ENCODE measurements at regions not wholly inside any gene's neighbourhood (a gene's known extent, or its start where the extent isn't known, plus 50 kb on each side); places are given as distances from the start of the nearest gene placed in this dataset.

DNA sequence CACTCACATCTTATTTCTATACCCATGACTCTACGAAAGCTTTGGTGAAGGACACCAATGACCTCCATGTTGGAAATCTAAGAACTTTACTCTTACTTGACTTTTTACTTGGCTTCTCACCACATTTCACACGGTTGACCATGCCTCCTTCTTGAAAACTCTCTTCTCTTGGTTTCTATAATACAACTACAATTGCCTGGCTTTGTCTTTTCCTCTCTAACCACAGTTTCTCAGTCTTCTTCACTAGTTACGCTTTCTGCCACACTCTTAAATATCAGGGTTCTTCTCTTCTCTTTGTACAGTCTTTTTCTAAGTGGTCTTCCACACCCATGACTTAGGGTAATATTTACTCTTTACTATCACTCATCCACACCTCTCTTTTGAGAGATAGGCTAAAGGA, 2079.8 kb upstream of the WWC1 start:
- Histone ChIP-seq H3K9me3 (replicated peaks; ENCODE audit: low read length) (peaks cover 2% of the 10 kb centered on the region), H3K4me2 (ENCODE audit: low read length) (no peak overlapping the region), H3K4me3 (ENCODE audit: low read length) (no peak overlapping the region), H3K36me3 (ENCODE audit: insufficient read depth, low read length) (no peaks in the 10 kb centered on the region), H3K27me3 (ENCODE audit: control insufficient read depth, insufficient read depth, low read length) (no peaks in the 10 kb centered on the region), H3K4me1 (ENCODE audit: control insufficient read depth, insufficient read depth, low read length) (no peaks in the 10 kb centered on the region), H3K9ac (ENCODE audit: low read depth, low read length) (no peak overlapping the region)

DNA sequence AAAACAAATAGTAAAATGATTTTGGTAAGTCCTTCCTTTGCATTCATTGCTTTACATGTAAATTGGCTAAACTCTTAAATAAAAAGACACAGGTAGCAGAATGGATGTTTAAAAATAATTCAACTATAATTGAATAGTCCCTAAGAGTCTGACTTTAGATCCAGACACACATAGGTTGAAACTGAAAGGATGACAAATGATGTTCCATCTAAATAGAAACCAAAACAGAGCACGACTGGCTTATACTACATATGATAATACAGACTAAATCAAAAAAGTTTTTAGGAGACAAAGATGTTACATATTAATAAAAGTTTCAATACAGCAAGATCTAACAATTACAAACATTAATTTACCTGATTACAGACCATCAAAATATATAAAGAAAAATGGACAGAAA, 2055.1 kb upstream of the WWC1 start:
- Histone ChIP-seq H3K27me3 (ENCODE audit: control insufficient read depth, insufficient read depth, low read length) (no peaks in the 10 kb centered on the region), H3K4me1 (ENCODE audit: control insufficient read depth, insufficient read depth, low read length) (no peaks in the 10 kb centered on the region), H3K4me2 (ENCODE audit: low read length) (no peak overlapping the region), H3K4me3 (ENCODE audit: low read length) (no peak overlapping the region), H3K9ac (ENCODE audit: low read depth, low read length) (no peak overlapping the region), H3K36me3 (ENCODE audit: insufficient read depth, low read length) (no peaks in the 10 kb centered on the region), H3K9me3 (replicated peaks; ENCODE audit: low read length) (no peaks in the 10 kb centered on the region)

DNA sequence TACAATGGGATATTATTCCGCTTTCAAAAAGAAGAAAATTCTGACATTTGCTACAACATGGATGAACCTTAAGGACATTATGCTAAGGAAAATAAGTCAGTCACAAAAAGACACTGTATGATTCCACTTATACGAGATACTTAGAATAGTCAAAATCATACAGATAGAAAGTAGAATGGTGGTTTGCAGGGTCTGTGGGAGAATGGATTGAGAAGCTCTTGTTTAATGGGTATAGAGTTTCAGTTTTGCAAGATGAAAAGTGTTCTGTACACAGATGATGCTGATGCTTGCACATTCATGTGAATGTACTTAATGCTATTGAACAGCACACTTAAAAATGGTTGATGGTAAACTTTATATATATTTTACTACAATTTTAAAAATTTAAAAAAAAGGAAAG, 2050.7 kb upstream of the WWC1 start:
- no peak overlapping the region for H3K4me2 ChIP-seq (ENCODE audit: low read length)
- H3K4me3 ChIP-seq (ENCODE audit: low read length) = no peak overlapping the region
- no peaks in the 10 kb centered on the region for H3K36me3 ChIP-seq (ENCODE audit: insufficient read depth, low read length)
- H3K9me3 ChIP-seq (replicated peaks; ENCODE audit: low read length) = no peaks in the 10 kb centered on the region
- H3K9ac ChIP-seq (ENCODE audit: low read depth, low read length) = no peak overlapping the region
- H3K4me1 ChIP-seq (ENCODE audit: control insufficient read depth, insufficient read depth, low read length) = no peaks in the 10 kb centered on the region
- H3K27me3 ChIP-seq (ENCODE audit: control insufficient read depth, insufficient read depth, low read length) = no peaks in the 10 kb centered on the region

DNA sequence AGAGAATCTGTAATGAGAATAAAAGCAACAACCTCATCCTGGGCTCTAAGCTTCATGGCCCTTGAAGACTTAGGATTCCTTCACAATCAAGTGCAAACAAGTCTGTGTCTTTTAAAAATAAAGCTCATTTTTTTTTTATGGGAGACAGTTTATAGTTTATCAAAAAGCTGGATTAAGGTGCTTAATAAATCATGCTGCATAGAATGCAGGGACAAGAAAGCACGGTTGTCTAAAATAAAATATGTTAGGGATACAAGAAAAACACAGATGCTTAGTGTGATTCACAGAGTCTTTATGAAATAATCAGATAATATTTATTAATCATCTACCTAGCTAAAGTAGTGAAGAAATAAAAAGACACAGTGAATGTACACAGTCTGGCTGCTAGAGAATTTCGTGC, 2045.9 kb upstream of the WWC1 start:
- H3K4me1 ChIP-seq (ENCODE audit: control insufficient read depth, insufficient read depth, low read length) = no peaks in the 10 kb centered on the region
- H3K36me3 ChIP-seq (ENCODE audit: insufficient read depth, low read length) = no peaks in the 10 kb centered on the region
- no peak overlapping the region for H3K4me2 ChIP-seq (ENCODE audit: low read length)
- H3K4me3 ChIP-seq (ENCODE audit: low read length) = no peak overlapping the region
- peaks cover 4% of the 10 kb centered on the region for H3K9me3 ChIP-seq (replicated peaks; ENCODE audit: low read length)
- H3K9ac ChIP-seq (ENCODE audit: low read depth, low read length) = no peak overlapping the region
- no peaks in the 10 kb centered on the region for H3K27me3 ChIP-seq (ENCODE audit: control insufficient read depth, insufficient read depth, low read length)

DNA sequence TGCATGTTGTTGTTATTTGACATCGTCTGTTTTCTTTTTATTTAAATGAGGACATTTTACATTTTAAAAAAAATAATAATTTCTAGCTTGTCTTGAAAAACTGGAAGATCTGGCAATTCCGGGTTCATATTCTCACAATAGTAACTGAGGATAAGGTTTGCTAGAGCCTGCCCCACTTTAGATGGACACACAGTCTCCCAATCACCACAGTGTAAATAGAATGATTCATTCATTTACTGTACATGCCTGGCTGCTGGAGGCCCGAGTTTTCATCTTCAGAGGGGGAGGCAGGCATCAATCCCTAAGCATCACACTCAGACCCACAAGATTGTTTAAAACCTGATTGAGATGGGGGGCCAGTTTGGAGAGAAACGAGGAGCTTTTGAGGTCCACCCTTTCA, 2039.7 kb upstream of the WWC1 start:
- no peak overlapping the region for H3K9ac ChIP-seq (ENCODE audit: low read depth, low read length)
- H3K4me2 ChIP-seq (ENCODE audit: low read length) = no peak overlapping the region
- no peaks in the 10 kb centered on the region for H3K4me1 ChIP-seq (ENCODE audit: control insufficient read depth, insufficient read depth, low read length)
- no peaks in the 10 kb centered on the region for H3K9me3 ChIP-seq (replicated peaks; ENCODE audit: low read length)
- no peak overlapping the region for H3K4me3 ChIP-seq (ENCODE audit: low read length)
- no peaks in the 10 kb centered on the region for H3K36me3 ChIP-seq (ENCODE audit: insufficient read depth, low read length)
- no peaks in the 10 kb centered on the region for H3K27me3 ChIP-seq (ENCODE audit: control insufficient read depth, insufficient read depth, low read length)

GRCh38 chr5:166257661-166258060, 2033.8 kb upstream of the WWC1 start:
- H3K4me3 ChIP-seq (ENCODE audit: low read length) = no peak overlapping the region
- no peaks in the 10 kb centered on the region for H3K27me3 ChIP-seq (ENCODE audit: control insufficient read depth, insufficient read depth, low read length)
- H3K36me3 ChIP-seq (ENCODE audit: insufficient read depth, low read length) = no peaks in the 10 kb centered on the region
- no peaks in the 10 kb centered on the region for H3K4me1 ChIP-seq (ENCODE audit: control insufficient read depth, insufficient read depth, low read length)
- H3K4me2 ChIP-seq (ENCODE audit: low read length) = no peak overlapping the region
- no peak overlapping the region for H3K9ac ChIP-seq (ENCODE audit: low read depth, low read length)
- peaks cover 2% of the 10 kb centered on the region for H3K9me3 ChIP-seq (replicated peaks; ENCODE audit: low read length)

GRCh38 chr5:166262395-166262794, 2029.0 kb upstream of the WWC1 start:
- Histone ChIP-seq H3K9ac (ENCODE audit: low read depth, low read length) (no peak overlapping the region), H3K27me3 (ENCODE audit: control insufficient read depth, insufficient read depth, low read length) (no peaks in the 10 kb centered on the region), H3K4me3 (ENCODE audit: low read length) (no peak overlapping the region), H3K9me3 (replicated peaks; ENCODE audit: low read length) (peaks cover 2% of the 10 kb centered on the region), H3K4me1 (ENCODE audit: control insufficient read depth, insufficient read depth, low read length) (no peaks in the 10 kb centered on the region), H3K4me2 (ENCODE audit: low read length) (no peak overlapping the region), H3K36me3 (ENCODE audit: insufficient read depth, low read length) (no peaks in the 10 kb centered on the region)

DNA sequence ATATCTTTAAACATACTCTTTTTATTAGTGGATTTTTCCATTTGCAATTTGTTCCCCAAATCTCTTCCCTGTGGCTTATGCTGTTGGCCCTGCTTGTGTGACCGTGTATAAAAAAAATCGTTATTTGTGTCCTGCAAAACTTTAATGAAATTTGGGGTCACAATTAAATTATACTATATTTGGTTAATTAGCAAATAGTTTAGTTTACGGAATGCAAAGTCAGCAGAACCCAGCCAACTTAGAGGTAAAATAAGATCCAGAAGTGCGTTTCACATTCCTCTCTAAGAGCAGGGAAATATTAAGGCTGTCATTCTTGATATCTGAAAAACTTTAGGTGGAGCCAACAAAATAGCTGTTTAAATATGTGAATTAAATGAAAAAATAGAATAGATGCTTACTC, 2023.5 kb upstream of the WWC1 start:
- no peak overlapping the region for H3K4me3 ChIP-seq (ENCODE audit: low read length)
- no peaks in the 10 kb centered on the region for H3K9me3 ChIP-seq (replicated peaks; ENCODE audit: low read length)
- H3K4me2 ChIP-seq (ENCODE audit: low read length) = no peak overlapping the region
- no peaks in the 10 kb centered on the region for H3K36me3 ChIP-seq (ENCODE audit: insufficient read depth, low read length)
- H3K9ac ChIP-seq (ENCODE audit: low read depth, low read length) = no peak overlapping the region
- no peaks in the 10 kb centered on the region for H3K4me1 ChIP-seq (ENCODE audit: control insufficient read depth, insufficient read depth, low read length)
- H3K27me3 ChIP-seq (ENCODE audit: control insufficient read depth, insufficient read depth, low read length) = no peaks in the 10 kb centered on the region

DNA sequence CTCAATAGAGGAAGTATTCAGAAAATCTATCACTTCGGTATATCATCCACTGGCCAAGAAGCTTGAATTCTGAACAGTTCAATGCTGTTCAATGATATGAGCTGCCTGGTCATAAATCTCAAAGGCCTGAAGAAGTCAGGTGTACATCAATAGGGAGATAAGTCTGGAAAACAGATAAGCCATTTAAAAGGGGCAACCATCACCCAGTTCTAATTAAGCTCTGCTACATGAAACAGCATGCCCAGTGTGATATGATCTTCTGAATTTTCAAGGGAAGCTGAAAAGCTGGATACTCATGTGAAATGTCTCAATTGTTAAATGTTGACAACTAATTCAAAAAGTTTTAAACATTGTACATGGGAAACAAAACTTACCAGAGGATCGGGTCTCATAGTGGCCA, 2020.7 kb upstream of the WWC1 start:
- H3K27me3 ChIP-seq (ENCODE audit: control insufficient read depth, insufficient read depth, low read length) = no peaks in the 10 kb centered on the region
- H3K4me3 ChIP-seq (ENCODE audit: low read length) = no peak overlapping the region
- H3K9ac ChIP-seq (ENCODE audit: low read depth, low read length) = no peak overlapping the region
- no peaks in the 10 kb centered on the region for H3K4me1 ChIP-seq (ENCODE audit: control insufficient read depth, insufficient read depth, low read length)
- H3K4me2 ChIP-seq (ENCODE audit: low read length) = no peak overlapping the region
- no peaks in the 10 kb centered on the region for H3K9me3 ChIP-seq (replicated peaks; ENCODE audit: low read length)
- no peaks in the 10 kb centered on the region for H3K36me3 ChIP-seq (ENCODE audit: insufficient read depth, low read length)

DNA sequence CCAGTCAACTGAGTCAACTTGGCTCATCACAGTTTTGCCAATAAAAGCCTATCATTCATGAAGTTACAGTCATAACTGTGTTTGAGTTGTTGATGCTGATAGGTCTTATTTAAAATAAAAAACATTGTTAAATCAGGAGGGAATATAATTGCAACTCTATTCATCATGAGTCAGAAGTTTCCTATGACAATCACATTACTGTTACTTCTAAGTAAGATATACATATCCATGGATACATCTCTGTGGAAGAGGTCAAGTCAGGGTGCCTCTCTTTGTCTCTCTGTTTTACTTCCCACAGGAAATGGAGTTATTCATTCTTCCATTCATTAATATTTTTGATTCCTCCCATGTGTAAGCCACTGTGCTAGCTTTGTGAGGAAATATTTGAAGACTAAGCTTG, 2015.4 kb upstream of the WWC1 start:
- H3K36me3 ChIP-seq (ENCODE audit: insufficient read depth, low read length) = no peaks in the 10 kb centered on the region
- H3K4me3 ChIP-seq (ENCODE audit: low read length) = no peak overlapping the region
- H3K27me3 ChIP-seq (ENCODE audit: control insufficient read depth, insufficient read depth, low read length) = no peaks in the 10 kb centered on the region
- no peak overlapping the region for H3K9ac ChIP-seq (ENCODE audit: low read depth, low read length)
- H3K4me1 ChIP-seq (ENCODE audit: control insufficient read depth, insufficient read depth, low read length) = no peaks in the 10 kb centered on the region
- H3K9me3 ChIP-seq (replicated peaks; ENCODE audit: low read length) = no peaks in the 10 kb centered on the region
- no peak overlapping the region for H3K4me2 ChIP-seq (ENCODE audit: low read length)

DNA sequence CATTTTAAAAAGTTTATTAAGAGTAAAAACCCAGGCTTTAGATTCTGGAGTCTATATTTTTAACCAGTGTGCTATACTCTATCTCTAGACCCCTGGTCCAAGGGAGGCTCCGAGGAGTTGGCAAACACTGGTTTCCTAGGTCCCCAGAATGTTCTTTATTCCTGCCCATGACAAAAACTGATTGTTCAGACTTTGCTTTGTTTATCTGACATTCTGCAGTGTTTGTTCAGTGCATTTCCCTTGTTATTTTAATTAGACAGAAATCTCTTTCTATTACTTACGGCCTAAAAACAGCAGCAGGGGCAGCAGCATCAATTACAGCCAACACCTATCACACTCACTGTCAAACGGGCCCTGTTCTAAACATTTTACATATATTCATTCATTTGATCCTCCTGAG, 2011.6 kb upstream of the WWC1 start:
- no peak overlapping the region for H3K4me3 ChIP-seq (ENCODE audit: low read length)
- H3K36me3 ChIP-seq (ENCODE audit: insufficient read depth, low read length) = no peaks in the 10 kb centered on the region
- H3K4me2 ChIP-seq (ENCODE audit: low read length) = no peak overlapping the region
- H3K9ac ChIP-seq (ENCODE audit: low read depth, low read length) = no peak overlapping the region
- H3K4me1 ChIP-seq (ENCODE audit: control insufficient read depth, insufficient read depth, low read length) = no peaks in the 10 kb centered on the region
- no peaks in the 10 kb centered on the region for H3K9me3 ChIP-seq (replicated peaks; ENCODE audit: low read length)
- no peaks in the 10 kb centered on the region for H3K27me3 ChIP-seq (ENCODE audit: control insufficient read depth, insufficient read depth, low read length)

- no peaks in the 10 kb centered on the region for H3K36me3 ChIP-seq (ENCODE audit: insufficient read depth, low read length)
- H3K4me3 ChIP-seq (ENCODE audit: low read length) = no peak overlapping the region
- H3K9me3 ChIP-seq (replicated peaks; ENCODE audit: low read length) = no peaks in the 10 kb centered on the region
- no peaks in the 10 kb centered on the region for H3K4me1 ChIP-seq (ENCODE audit: control insufficient read depth, insufficient read depth, low read length)
- H3K9ac ChIP-seq (ENCODE audit: low read depth, low read length) = no peak overlapping the region
- no peak overlapping the region for H3K4me2 ChIP-seq (ENCODE audit: low read length)
- no peaks in the 10 kb centered on the region for H3K27me3 ChIP-seq (ENCODE audit: control insufficient read depth, insufficient read depth, low read length)
These were observed 2010.0 kb upstream of the WWC1 start for GRCh38 chr5:166281433-166281832.

DNA sequence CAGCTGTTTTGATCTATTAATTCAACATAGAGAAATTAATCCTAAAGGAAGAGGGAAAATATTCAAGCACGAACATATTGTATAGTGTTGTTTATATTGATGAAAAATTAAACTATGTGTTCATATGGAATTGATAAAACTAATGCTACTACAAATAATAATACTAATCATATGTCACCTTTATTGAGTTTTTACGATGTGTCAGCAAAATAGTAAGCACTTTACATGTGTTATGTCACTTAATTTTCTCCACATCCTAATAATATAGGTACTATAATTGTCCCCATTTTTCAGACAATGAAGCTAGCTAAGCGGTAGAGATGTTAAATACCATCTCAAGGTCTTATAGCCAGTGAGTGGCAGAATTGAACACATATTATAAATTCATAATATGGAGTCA, 2008.5 kb upstream of the WWC1 start:
- H3K9me3 ChIP-seq (replicated peaks; ENCODE audit: low read length) = no peaks in the 10 kb centered on the region
- no peak overlapping the region for H3K9ac ChIP-seq (ENCODE audit: low read depth, low read length)
- H3K27me3 ChIP-seq (ENCODE audit: control insufficient read depth, insufficient read depth, low read length) = no peaks in the 10 kb centered on the region
- H3K4me3 ChIP-seq (ENCODE audit: low read length) = no peak overlapping the region
- no peaks in the 10 kb centered on the region for H3K4me1 ChIP-seq (ENCODE audit: control insufficient read depth, insufficient read depth, low read length)
- no peaks in the 10 kb centered on the region for H3K36me3 ChIP-seq (ENCODE audit: insufficient read depth, low read length)
- no peak overlapping the region for H3K4me2 ChIP-seq (ENCODE audit: low read length)
